IPS-18c (cell line): ENCODE measurements at regions not wholly inside any gene's neighbourhood (a gene's known extent, or its start where the extent isn't known, plus 50 kb on each side); places are given as distances from the start of the nearest gene placed in this dataset.

Experiments used
- H3K4me3 ChIP-seq: 2 replicates; pipeline ENCODE4 v1.7.0; 2013; ENCODE audit warnings: low read depth, mild to moderate bottlenecking, low read length, moderate library complexity; ENCODE audit not compliant: insufficient read depth
- H3K9me3 ChIP-seq: one replicate; pipeline ENCODE4 v1.6.1; 2013; ENCODE audit warnings: mild to moderate bottlenecking, low read length, moderate library complexity; ENCODE audit not compliant: control insufficient read depth, insufficient read depth

GRCh38 chr5:4868140-4868735 is 271.9 kb upstream of the ADAMTS16 start:
- Histone ChIP-seq H3K4me3 (no peak overlapping the region), H3K9me3 (peaks cover 6% of the 10 kb centered on the region)

- Histone ChIP-seq H3K9me3 (peaks cover 4% of the 10 kb centered on the region), H3K4me3 (no peak overlapping the region)
Measured at GRCh38 chr5:4873652-4874051, 266.5 kb upstream of the ADAMTS16 start.

- peaks cover 4% of the 10 kb centered on the region for H3K9me3 ChIP-seq
- no peak overlapping the region for H3K4me3 ChIP-seq
Measured at GRCh38 chr5:4874097-4874496, 266.0 kb upstream of the ADAMTS16 start.

GRCh38 chr5:4875942-4876341 is 264.2 kb upstream of the ADAMTS16 start:
- peaks cover 4% of the 10 kb centered on the region for H3K9me3 ChIP-seq
- H3K4me3 ChIP-seq = no peak overlapping the region

GRCh38 chr5:4876804-4877203 is 263.3 kb upstream of the ADAMTS16 start:
- Histone ChIP-seq H3K9me3 (peaks cover 4% of the 10 kb centered on the region), H3K4me3 (no peak overlapping the region)

GRCh38 chr5:4877579-4877978 is 262.6 kb upstream of the ADAMTS16 start:
- Histone ChIP-seq H3K9me3 (peaks cover 4% of the 10 kb centered on the region), H3K4me3 (no peak overlapping the region)

GRCh38 chr5:4879075-4879474 is 261.1 kb upstream of the ADAMTS16 start:
- H3K9me3 ChIP-seq = peaks cover 4% of the 10 kb centered on the region
- no peak overlapping the region for H3K4me3 ChIP-seq

- H3K9me3 ChIP-seq = peaks cover 4% of the 10 kb centered on the region
- H3K4me3 ChIP-seq = no peak overlapping the region
Measured at GRCh38 chr5:4879693-4880303, 260.3 kb upstream of the ADAMTS16 start.

- Histone ChIP-seq H3K4me3 (no peak overlapping the region), H3K9me3 (peaks cover 4% of the 10 kb centered on the region)
Measured at GRCh38 chr5:4880304-4880741, 259.8 kb upstream of the ADAMTS16 start.

- Histone ChIP-seq H3K4me3 (no peak overlapping the region), H3K9me3 (peaks cover 4% of the 10 kb centered on the region)
Measured at GRCh38 chr5:4881366-4882002, 258.6 kb upstream of the ADAMTS16 start.

GRCh38 chr5:4882186-4882585 is 257.9 kb upstream of the ADAMTS16 start:
- no peak overlapping the region for H3K4me3 ChIP-seq
- peaks cover 4% of the 10 kb centered on the region for H3K9me3 ChIP-seq

- H3K4me3 ChIP-seq = no peak overlapping the region
- H3K9me3 ChIP-seq = no peaks in the 10 kb centered on the region
Measured at GRCh38 chr5:4883360-4883759, 256.8 kb upstream of the ADAMTS16 start.

GRCh38 chr5:4893063-4893744 is 246.9 kb upstream of the ADAMTS16 start:
- peaks cover 2% of the 10 kb centered on the region for H3K9me3 ChIP-seq
- 0 out of 2 replicates have a peak overlapping the region, but pooled peaks have one; percentile 15 for H3K4me3 ChIP-seq

GRCh38 chr5:4896328-4896727 is 243.8 kb upstream of the ADAMTS16 start:
- H3K4me3 ChIP-seq = no peak overlapping the region

GRCh38 chr5:4901305-4901811 is 238.8 kb upstream of the ADAMTS16 start:
- no peak overlapping the region for H3K4me3 ChIP-seq

More at GRCh38 chr5:4896328-4896727, 243.8 kb upstream of the ADAMTS16 start:
- peaks cover 2% of the 10 kb centered on the region for H3K9me3 ChIP-seq

GRCh38 chr5:4901924-4902323 is 238.2 kb upstream of the ADAMTS16 start:
- H3K4me3 ChIP-seq = no peak overlapping the region
- no peaks in the 10 kb centered on the region for H3K9me3 ChIP-seq

More at GRCh38 chr5:4901305-4901811, 238.8 kb upstream of the ADAMTS16 start:
- H3K9me3 ChIP-seq = no peaks in the 10 kb centered on the region

GRCh38 chr5:4905674-4906520 is 234.2 kb upstream of the ADAMTS16 start:
- no peaks in the 10 kb centered on the region for H3K9me3 ChIP-seq
- H3K4me3 ChIP-seq = no peak overlapping the region
